K562 (cell line): ENCODE measurements at regions not wholly inside any gene's neighbourhood (a gene's known extent, or its start where the extent isn't known, plus 50 kb on each side); places are given as distances from the start of the nearest gene placed in this dataset.

ENCODE experiments used
- ATAC-seq: fragments of 200-7000 bp; cut with Tn5 transposase; 3 replicates; pipeline ENCODE4 v1.9.1; 2020; ENCODE audit warnings: moderate library complexity
- BruUV-seq: library from RNA; stranded (reverse); fragments of 400-500 nt; replicated peaks from 2 replicates; lab custom pipeline; 2021; lab: Mats Ljungman, UMichigan
- CTCF ChIA-PET: fragments of 300-600 bp; formaldehyde crosslinking; extraction: SDS; loops from one replicate; lab custom pipeline; 2021; ENCODE audit warnings: low intra/inter-chr PET ratio; lab: Yijun Ruan, JAX
- POLR2A ChIA-PET: fragments of 300-600, 350-650 bp; sonication (Branson Sonifier 250); formaldehyde crosslinking; extraction: SDS; loops from one replicate; lab custom pipeline; 2021; ENCODE audit warnings: antibody characterized with exemption, inconsistent platforms; lab: Yijun Ruan, JAX
- DNase-seq, 4 experiments: peaks; one replicate each; pipeline versions ENCODE4 v3.0.0 to v3.0.0-alpha.2; 2011 to 2018; ENCODE audit warnings: low spot score in 3 of 4, mixed read lengths in 3 of 4; ENCODE audit errors: extremely low read depth in 1 of 4
- FAIRE-seq: peaks from 2 replicates; lab custom pipeline; 2011; peaks lifted over from hg19 to GRCh38; lab: Jason Lieb, UNC
- H2AFZ ChIP-seq: 2 replicates; pipeline ENCODE4 v1.6.0; 2011; ENCODE audit warnings: low read depth, low read length, control low read depth, inconsistent platforms
- H3K27ac ChIP-seq: fragments of 200-600 bp; 3 replicates; pipeline ENCODE4 v1.8.0; 2011; ENCODE audit warnings: low read depth, mild to moderate bottlenecking, control low read depth, inconsistent platforms, low read length, moderate library complexity, mixed read lengths; ENCODE audit errors: extremely low read depth
- H3K27me3 ChIP-seq, 2 experiments: fragments of 300-600 bp in 1 of 2; 2 replicates in 1 of 2; 3 replicates in 1 of 2; pipeline versions ENCODE4 v1.6.0 to v1.8.0; 2011; ENCODE audit warnings: inconsistent platforms in 2 of 2, low read length in 2 of 2, mild to moderate bottlenecking in 1 of 2, mixed read lengths in 1 of 2, moderate library complexity in 1 of 2; ENCODE audit not compliant: control insufficient read depth in 2 of 2, insufficient read depth in 2 of 2
- H3K36me3 ChIP-seq: fragments of 300-600 bp; 3 replicates; pipeline ENCODE4 v1.8.0; 2011; ENCODE audit warnings: mild to moderate bottlenecking, low read length, inconsistent platforms; ENCODE audit not compliant: control insufficient read depth, insufficient read depth
- H3K4me1 ChIP-seq, 2 experiments: fragments of 200-600 bp in 1 of 2; replicated peaks in 1 of 2; 2 replicates in 1 of 2; 3 replicates in 1 of 2; pipeline versions ENCODE4 v1.5.1 to v1.8.0; 2011; ENCODE audit warnings: inconsistent platforms in 2 of 2, low read length in 2 of 2, mild to moderate bottlenecking in 1 of 2, mixed read lengths in 1 of 2, moderate library complexity in 1 of 2; ENCODE audit not compliant: control insufficient read depth in 2 of 2, insufficient read depth in 2 of 2
- H3K4me2 ChIP-seq: 2 replicates; pipeline ENCODE4 v1.6.1; 2011; ENCODE audit warnings: low read length, control low read depth, inconsistent platforms, mixed read lengths; ENCODE audit not compliant: insufficient read depth
- H3K4me3 ChIP-seq: fragments of 200-600 bp; sonication (generic), shearing (Covaris generic); 2 replicates; pipeline ENCODE4 v1.5.1; 2016; ENCODE audit warnings: control low read depth, inconsistent platforms
- H3K79me2 ChIP-seq: fragments of 200-600 bp; 3 replicates; pipeline ENCODE4 v1.8.0; 2011; ENCODE audit warnings: low read length, inconsistent platforms; ENCODE audit not compliant: control insufficient read depth, insufficient read depth
- H3K9ac ChIP-seq, 2 experiments: 2 replicates each; pipeline versions ENCODE4 v1.6.0 to v1.6.1; 2011; ENCODE audit warnings: low read depth in 2 of 2, low read length in 2 of 2, control low read depth in 1 of 2, inconsistent platforms in 1 of 2, mild to moderate bottlenecking in 1 of 2, mixed read lengths in 1 of 2; ENCODE audit not compliant: insufficient read depth in 1 of 2
- H3K9me1 ChIP-seq: one replicate; pipeline ENCODE4 v1.6.0; 2011; ENCODE audit warnings: inconsistent platforms, mild to moderate bottlenecking, low read length, moderate library complexity; ENCODE audit not compliant: control insufficient read depth, insufficient read depth
- H3K9me3 ChIP-seq: replicated peaks from 2 replicates; pipeline ENCODE4 v1.5.1; 2011; ENCODE audit warnings: low read depth, low read length, inconsistent platforms; ENCODE audit not compliant: control insufficient read depth, insufficient read depth
- H4K20me1 ChIP-seq: replicated peaks from 2 replicates; pipeline ENCODE4 v1.6.1; 2011; ENCODE audit warnings: low read length, inconsistent platforms, mixed read lengths; ENCODE audit not compliant: control insufficient read depth, insufficient read depth
- WGBS: fragments of 100-300 bp; shearing (Covaris generic); methylation state at CpG from one replicate; pipeline ENCODE4 v1.1.6; 2016; ENCODE audit warnings: low coverage, mixed read lengths; ENCODE audit not compliant: insufficient coverage; ENCODE audit errors: missing lambda C conversion rate; 5-methylcytosine and 5-hydroxymethylcytosine counted together
- in situ Hi-C: fragments of 300-500 bp; cut with MboI; formaldehyde crosslinking; loops from 4 replicates; pipeline ENCODE4 v1.15.0; 2018; ENCODE audit warnings: inconsistent platforms, mixed read lengths
- intact Hi-C: fragments of 100-400 bp; cut with micrococcal nuclease; formaldehyde crosslinking; loops from 2 replicates; pipeline ENCODE4 v1.14.2; 2022
- TF ChIP-seq, protein P1 (sequence below): fragments of 450-650 bp; formaldehyde crosslinking; IDR thresholded peaks from 2 replicates; pipeline ENCODE4 v1.4.0; 2020; ENCODE audit warnings: mild to moderate bottlenecking, moderate library complexity
- TF ChIP-seq, protein P2 (sequence below): fragments of 450-650 bp; IDR thresholded peaks from 2 replicates; pipeline ENCODE4 v1.6.1; 2017; ENCODE audit warnings: antibody characterized with exemption
- TF ChIP-seq, protein P3 (sequence below): sonication (generic); formaldehyde crosslinking; IDR thresholded peaks from 2 replicates; pipeline ENCODE4 v1.8.0; 2022; ENCODE audit warnings: mild to moderate bottlenecking, missing genetic modification reagents

- BruUV-seq = no TSS peak
- no peak overlapping the region for H3K27ac ChIP-seq
- TF ChIP-seq, protein P1, sequence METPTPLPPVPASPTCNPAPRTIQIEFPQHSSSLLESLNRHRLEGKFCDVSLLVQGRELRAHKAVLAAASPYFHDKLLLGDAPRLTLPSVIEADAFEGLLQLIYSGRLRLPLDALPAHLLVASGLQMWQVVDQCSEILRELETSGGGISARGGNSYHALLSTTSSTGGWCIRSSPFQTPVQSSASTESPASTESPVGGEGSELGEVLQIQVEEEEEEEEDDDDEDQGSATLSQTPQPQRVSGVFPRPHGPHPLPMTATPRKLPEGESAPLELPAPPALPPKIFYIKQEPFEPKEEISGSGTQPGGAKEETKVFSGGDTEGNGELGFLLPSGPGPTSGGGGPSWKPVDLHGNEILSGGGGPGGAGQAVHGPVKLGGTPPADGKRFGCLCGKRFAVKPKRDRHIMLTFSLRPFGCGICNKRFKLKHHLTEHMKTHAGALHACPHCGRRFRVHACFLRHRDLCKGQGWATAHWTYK (CRISPR knock-in tag) = no peak
- TF ChIP-seq, protein P2, sequence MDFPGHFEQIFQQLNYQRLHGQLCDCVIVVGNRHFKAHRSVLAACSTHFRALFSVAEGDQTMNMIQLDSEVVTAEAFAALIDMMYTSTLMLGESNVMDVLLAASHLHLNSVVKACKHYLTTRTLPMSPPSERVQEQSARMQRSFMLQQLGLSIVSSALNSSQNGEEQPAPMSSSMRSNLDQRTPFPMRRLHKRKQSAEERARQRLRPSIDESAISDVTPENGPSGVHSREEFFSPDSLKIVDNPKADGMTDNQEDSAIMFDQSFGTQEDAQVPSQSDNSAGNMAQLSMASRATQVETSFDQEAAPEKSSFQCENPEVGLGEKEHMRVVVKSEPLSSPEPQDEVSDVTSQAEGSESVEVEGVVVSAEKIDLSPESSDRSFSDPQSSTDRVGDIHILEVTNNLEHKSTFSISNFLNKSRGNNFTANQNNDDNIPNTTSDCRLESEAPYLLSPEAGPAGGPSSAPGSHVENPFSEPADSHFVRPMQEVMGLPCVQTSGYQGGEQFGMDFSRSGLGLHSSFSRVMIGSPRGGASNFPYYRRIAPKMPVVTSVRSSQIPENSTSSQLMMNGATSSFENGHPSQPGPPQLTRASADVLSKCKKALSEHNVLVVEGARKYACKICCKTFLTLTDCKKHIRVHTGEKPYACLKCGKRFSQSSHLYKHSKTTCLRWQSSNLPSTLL = no peak
- TF ChIP-seq, protein P3, sequence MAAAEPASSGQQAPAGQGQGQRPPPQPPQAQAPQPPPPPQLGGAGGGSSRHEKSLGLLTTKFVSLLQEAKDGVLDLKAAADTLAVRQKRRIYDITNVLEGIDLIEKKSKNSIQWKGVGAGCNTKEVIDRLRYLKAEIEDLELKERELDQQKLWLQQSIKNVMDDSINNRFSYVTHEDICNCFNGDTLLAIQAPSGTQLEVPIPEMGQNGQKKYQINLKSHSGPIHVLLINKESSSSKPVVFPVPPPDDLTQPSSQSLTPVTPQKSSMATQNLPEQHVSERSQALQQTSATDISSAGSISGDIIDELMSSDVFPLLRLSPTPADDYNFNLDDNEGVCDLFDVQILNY (CRISPR knock-in tag) = no peak
- intact Hi-C loops (no loop called here), in situ Hi-C loops (no loop called here)
- ChIA-PET CTCF (no interaction called here), POLR2A (no interaction called here)
- H3K4me2 ChIP-seq = no peak overlapping the region
- H2AFZ ChIP-seq = no peak overlapping the region
- H3K36me3 ChIP-seq = no peaks in the 10 kb centered on the region
- no peak overlapping the region for H3K9ac ChIP-seq
- DNase-seq (no peak), ATAC-seq (no peak), FAIRE-seq (no peak)
- no peaks in the 10 kb centered on the region for H4K20me1 ChIP-seq
- no peaks in the 10 kb centered on the region for H3K4me1 ChIP-seq
- WGBS = 5% methylated on average over 2 of the region's 2 CpGs
- H3K9me3 ChIP-seq = no peaks in the 10 kb centered on the region
- H3K27me3 ChIP-seq = no peaks in the 10 kb centered on the region
- no peaks in the 10 kb centered on the region for H3K9me1 ChIP-seq
- no peaks in the 10 kb centered on the region for H3K79me2 ChIP-seq
- H3K4me3 ChIP-seq = no peak overlapping the region
These were observed 475.3 kb downstream of the EPHA5 start for GRCh38 chr4:65195002-65195401.
